ENCODE measurements at regions not wholly inside any gene's neighbourhood (a gene's known extent, or its start where the extent isn't known, plus 50 kb on each side); places are given as distances from the start of the nearest gene placed in this dataset.

- Histone ChIP-seq H3K4me1 (ENCODE audit: control insufficient read depth in 1 of 2, insufficient read depth in 2 of 2, low read depth in 1 of 2, low read length in 1 of 2) (peaks cover 0 to 5% of the 10 kb centered on the region in 2 experiments; a peak in 1 of 4 replicates), H4K20me1 (ENCODE audit: insufficient read depth) (no peaks in the 10 kb centered on the region), H3F3A (replicated peaks; ENCODE audit: insufficient read depth) (no peaks in the 10 kb centered on the region), H3K9me2 (no peaks in the 10 kb centered on the region), H3K36me3 (replicated peaks in 1 of 2; ENCODE audit: control insufficient read depth in 1 of 2, insufficient read depth in 2 of 2, low read length in 1 of 2) (no peaks in the 10 kb centered on the region), H3K79me2 (ENCODE audit: insufficient read depth) (no peaks in the 10 kb centered on the region), H3K27me3 (ENCODE audit: insufficient read depth) (no peaks in the 10 kb centered on the region), H3K4me2 (no peak overlapping the region), H2AFZ (ENCODE audit: low read depth) (no peak overlapping the region), H3K27ac (ENCODE audit: low read depth in 2 of 2, low read length in 1 of 2) (no peak overlapping the region), H3K4me3 (ENCODE audit: low read depth in 2 of 2, low read length in 1 of 2) (no peak overlapping the region), H3K9me3 (no peaks in the 10 kb centered on the region), H3K9ac (no peak overlapping the region)
- CTCF ChIA-PET = no interaction called here
- TF ChIP-seq GATA2 (CRISPR knock-in tag; IDR thresholded peaks at IDR 0.05) (no peak), FOSL2 (IDR thresholded peaks at IDR 0.05; ENCODE audit: borderline replicate concordance, low read depth) (no peak), ZBTB33 (IDR thresholded peaks at IDR 0.05; ENCODE audit: borderline replicate concordance, low read depth) (no peak), NFIC (IDR thresholded peaks at IDR 0.05; ENCODE audit: borderline replicate concordance) (no peak), FOXM1 (IDR thresholded peaks at IDR 0.05; ENCODE audit: low read depth) (no peak), ELF1 (IDR thresholded peaks at IDR 0.05) (no peak), CTCF (IDR thresholded peaks at IDR 0.05) (no peak), SMC3 (IDR thresholded peaks at IDR 0.05; ENCODE audit: low read depth, low read length) (no peak), IRF3 (IDR thresholded peaks at IDR 0.05; ENCODE audit: low read depth, low read length) (no peak), POLR2AphosphoS5 (IDR thresholded peaks at IDR 0.05; ENCODE audit: low read depth, low read length) (no peak), GABPA (IDR thresholded peaks at IDR 0.05; ENCODE audit: low read depth) (no peak), EP300 (IDR thresholded peaks at IDR 0.05; ENCODE audit: borderline replicate concordance in 1 of 2, low read depth in 1 of 2, low read length in 1 of 2) (no peak), USF2 (IDR thresholded peaks at IDR 0.05; ENCODE audit: borderline replicate concordance, low read depth, low read length) (no peak), PBX3 (IDR thresholded peaks at IDR 0.05) (no peak)
- WGBS (ENCODE audit: low lambda C conversion rate) = 100% methylated on average over 2 of the region's 7 CpGs
- POLR2A ChIA-PET = no interaction called here
- DNase-seq = no peak
These were observed 104.7 kb downstream of the RIPK4 start for GRCh38 chr21:41662161-41662560.

Data from SK-N-SH (cell line).